ENCODE measurements at regions not wholly inside any gene's neighbourhood (a gene's known extent, or its start where the extent isn't known, plus 50 kb on each side); places are given as distances from the start of the nearest gene placed in this dataset.

DNA sequence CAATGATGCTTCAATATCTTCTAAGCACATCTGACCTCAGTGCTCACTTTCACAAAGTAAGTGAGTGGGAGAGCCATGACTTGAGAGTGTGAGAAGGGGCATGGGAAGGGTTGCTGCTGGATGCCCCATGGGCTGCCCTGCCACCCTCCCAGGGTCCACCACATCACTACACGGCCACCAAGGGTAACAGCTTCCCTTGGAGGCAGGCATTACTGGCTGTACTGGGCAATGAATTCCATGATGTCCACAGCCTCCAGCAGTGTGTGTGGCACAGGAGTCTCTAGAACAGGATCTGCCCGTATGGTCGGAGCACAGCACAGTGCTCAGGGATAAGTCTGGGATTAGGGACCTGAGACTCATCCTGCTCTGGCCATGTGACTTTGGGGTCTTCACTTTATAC, 481.0 kb upstream of the MYT1L start:
- Histone ChIP-seq H3K27ac (ENCODE audit: insufficient read depth, low read length) (no peak overlapping the region), H3K18ac (ENCODE audit: low read depth, low read length) (no peak overlapping the region), H3K56ac (ENCODE audit: extremely low read depth, insufficient read depth, low read length) (no peak overlapping the region), H2BK5ac (ENCODE audit: low read depth, low read length, poor library complexity, severe bottlenecking) (no peak overlapping the region), H3K36me3 (ENCODE audit: control insufficient read depth, insufficient read depth, low read length) (no peaks in the 10 kb centered on the region), H3K4me1 (ENCODE audit: control insufficient read depth, insufficient read depth, low read length) (no peaks in the 10 kb centered on the region), H2BK20ac (ENCODE audit: low read depth, low read length) (no peak overlapping the region), H3K4ac (ENCODE audit: low read depth, low read length) (no peak overlapping the region), H3K23ac (ENCODE audit: low read depth, low read length) (no peak overlapping the region), H2AFZ (replicated peaks; ENCODE audit: low read length, poor library complexity) (no peak overlapping the region), H3K4me3 (ENCODE audit: insufficient read depth, low read depth, low read length) (no peak overlapping the region), H4K20me1 (ENCODE audit: insufficient read depth, low read length) (no peaks in the 10 kb centered on the region), H2AK5ac (ENCODE audit: low read depth, low read length) (no peak overlapping the region), H3K4me2 (ENCODE audit: low read depth, low read length) (no peak overlapping the region), H3K79me1 (ENCODE audit: low read depth in 1 of 2, low read length in 2 of 2) (no peaks in the 10 kb centered on the region), H3K9me1 (ENCODE audit: insufficient read depth, low read length) (no peaks in the 10 kb centered on the region), H4K91ac (ENCODE audit: insufficient read depth, low read depth, low read length) (no peak overlapping the region), H2BK15ac (ENCODE audit: low read depth, low read length) (no peak overlapping the region), H3K27me3 (ENCODE audit: control insufficient read depth, insufficient read depth, low read length) (no peaks in the 10 kb centered on the region), H4K8ac (ENCODE audit: low read depth in 2 of 2, low read length in 2 of 2) (no peak overlapping the region), H3K14ac (replicated peaks; ENCODE audit: low read depth, low read length) (no peak overlapping the region), H2BK120ac (ENCODE audit: low read depth, low read length) (no peak overlapping the region), H3K9me3 (ENCODE audit: control insufficient read depth, insufficient read depth, low read length) (peaks cover 31% of the 10 kb centered on the region), H2AK9ac (replicated peaks; ENCODE audit: low read depth, low read length, poor library complexity) (no peak overlapping the region), H3K9ac (ENCODE audit: low read depth, low read length) (no peak overlapping the region), H4K5ac (ENCODE audit: low read depth, low read length) (no peak overlapping the region)
- TF ChIP-seq MAFK (IDR thresholded peaks at IDR 0.05; ENCODE audit: low read depth, low read length), result no peak
- no peak for TF ChIP-seq BHLHE40 (IDR thresholded peaks at IDR 0.05; ENCODE audit: low read depth, low read length)
- TF ChIP-seq CEBPB (IDR thresholded peaks at IDR 0.05; ENCODE audit: low read depth, low read length), result no peak
- TF ChIP-seq, protein P1, sequence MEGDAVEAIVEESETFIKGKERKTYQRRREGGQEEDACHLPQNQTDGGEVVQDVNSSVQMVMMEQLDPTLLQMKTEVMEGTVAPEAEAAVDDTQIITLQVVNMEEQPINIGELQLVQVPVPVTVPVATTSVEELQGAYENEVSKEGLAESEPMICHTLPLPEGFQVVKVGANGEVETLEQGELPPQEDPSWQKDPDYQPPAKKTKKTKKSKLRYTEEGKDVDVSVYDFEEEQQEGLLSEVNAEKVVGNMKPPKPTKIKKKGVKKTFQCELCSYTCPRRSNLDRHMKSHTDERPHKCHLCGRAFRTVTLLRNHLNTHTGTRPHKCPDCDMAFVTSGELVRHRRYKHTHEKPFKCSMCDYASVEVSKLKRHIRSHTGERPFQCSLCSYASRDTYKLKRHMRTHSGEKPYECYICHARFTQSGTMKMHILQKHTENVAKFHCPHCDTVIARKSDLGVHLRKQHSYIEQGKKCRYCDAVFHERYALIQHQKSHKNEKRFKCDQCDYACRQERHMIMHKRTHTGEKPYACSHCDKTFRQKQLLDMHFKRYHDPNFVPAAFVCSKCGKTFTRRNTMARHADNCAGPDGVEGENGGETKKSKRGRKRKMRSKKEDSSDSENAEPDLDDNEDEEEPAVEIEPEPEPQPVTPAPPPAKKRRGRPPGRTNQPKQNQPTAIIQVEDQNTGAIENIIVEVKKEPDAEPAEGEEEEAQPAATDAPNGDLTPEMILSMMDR (conservative IDR thresholded peaks at IDR 0.05; ENCODE audit: low read depth, low read length), result no peak
- TF ChIP-seq NFE2L2 (IDR thresholded peaks at IDR 0.05; ENCODE audit: low read depth, low read length), result no peak
- TF ChIP-seq, protein P2, sequence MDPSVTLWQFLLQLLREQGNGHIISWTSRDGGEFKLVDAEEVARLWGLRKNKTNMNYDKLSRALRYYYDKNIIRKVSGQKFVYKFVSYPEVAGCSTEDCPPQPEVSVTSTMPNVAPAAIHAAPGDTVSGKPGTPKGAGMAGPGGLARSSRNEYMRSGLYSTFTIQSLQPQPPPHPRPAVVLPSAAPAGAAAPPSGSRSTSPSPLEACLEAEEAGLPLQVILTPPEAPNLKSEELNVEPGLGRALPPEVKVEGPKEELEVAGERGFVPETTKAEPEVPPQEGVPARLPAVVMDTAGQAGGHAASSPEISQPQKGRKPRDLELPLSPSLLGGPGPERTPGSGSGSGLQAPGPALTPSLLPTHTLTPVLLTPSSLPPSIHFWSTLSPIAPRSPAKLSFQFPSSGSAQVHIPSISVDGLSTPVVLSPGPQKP (IDR thresholded peaks at IDR 0.05; ENCODE audit: borderline replicate concordance, low read depth, low read length), result no peak
- no peak for TF ChIP-seq POLR2A (IDR thresholded peaks at IDR 0.05; ENCODE audit: low read depth, low read length)
- no peak for TF ChIP-seq RFX5 (IDR thresholded peaks at IDR 0.05; ENCODE audit: low read depth, low read length)
- no peak for TF ChIP-seq RCOR1 (IDR thresholded peaks at IDR 0.05; ENCODE audit: insufficient replicate concordance, low read length)
- TF ChIP-seq MAZ (IDR thresholded peaks at IDR 0.05; ENCODE audit: borderline replicate concordance, low read depth, low read length), result no peak
- no peak for TF ChIP-seq CHD1 (IDR thresholded peaks at IDR 0.05; ENCODE audit: low read depth, low read length)
- TF ChIP-seq FOS (IDR thresholded peaks at IDR 0.05; ENCODE audit: low read depth, low read length), result no peak
- TF ChIP-seq RAD21 (IDR thresholded peaks at IDR 0.05; ENCODE audit: low read length), result no peak
- no peak for TF ChIP-seq MXI1 (IDR thresholded peaks at IDR 0.05; ENCODE audit: borderline replicate concordance, low read depth, low read length)
- no peak for TF ChIP-seq SMC3 (IDR thresholded peaks at IDR 0.05; ENCODE audit: low read depth, low read length)
- TF ChIP-seq, protein P3, sequence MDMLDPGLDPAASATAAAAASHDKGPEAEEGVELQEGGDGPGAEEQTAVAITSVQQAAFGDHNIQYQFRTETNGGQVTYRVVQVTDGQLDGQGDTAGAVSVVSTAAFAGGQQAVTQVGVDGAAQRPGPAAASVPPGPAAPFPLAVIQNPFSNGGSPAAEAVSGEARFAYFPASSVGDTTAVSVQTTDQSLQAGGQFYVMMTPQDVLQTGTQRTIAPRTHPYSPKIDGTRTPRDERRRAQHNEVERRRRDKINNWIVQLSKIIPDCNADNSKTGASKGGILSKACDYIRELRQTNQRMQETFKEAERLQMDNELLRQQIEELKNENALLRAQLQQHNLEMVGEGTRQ (IDR thresholded peaks at IDR 0.05; ENCODE audit: low read depth, low read length), result no peak
- in situ Hi-C loops (cut with MboI; ENCODE audit: low sequenced_read_pairs), result no loop called here
- DNase-seq (no peak), ATAC-seq (ENCODE audit: low read depth) (no peak)
- intact Hi-C loops (cut with micrococcal nuclease), result no loop called here
- no TSS peak for BruUV-seq (replicated peaks)
- 83% methylated on average over 1 of the region's 3 CpGs; no CpG with 5 or more reads in 1 of the 2 experiments for WGBS, 2 experiments (ENCODE audit: extremely low coverage in 2 of 2, insufficient read length in 1 of 2)
- dilution Hi-C loops (cut with HindIII; ENCODE audit: low sequenced_read_pairs, unreplicated experiment), result no loop called here
- ChIA-PET CTCF (no interaction called here), POLR2A (ENCODE audit: unreplicated experiment) (no interaction called here)
